HCT116 (cell line): ENCODE measurements at regions not wholly inside any gene's neighbourhood (a gene's known extent, or its start where the extent isn't known, plus 50 kb on each side); places are given as distances from the start of the nearest gene placed in this dataset.

Experiments used
- ATAC-seq: fragments of 200-7000 bp; cut with Tn5 transposase; 2 replicates; pipeline ENCODE4 v1.9.1; 2020; ENCODE audit warnings: mild to moderate bottlenecking, moderate library complexity
- BruUV-seq: library from RNA; stranded (reverse); fragments of 400-500 nt; replicated peaks from 2 replicates; lab custom pipeline; 2021; lab: Mats Ljungman, UMichigan
- CTCF ChIA-PET: fragments of 300-600 bp; sonication (Branson Sonifier 250); formaldehyde crosslinking; loops from one replicate; lab custom pipeline; 2021; ENCODE audit warnings: antibody characterized with exemption; lab: Charles Lee
- POLR2A ChIA-PET: fragments of 300-600, 350-600 bp; sonication (Branson Sonifier 250); formaldehyde crosslinking; loops from one replicate; lab custom pipeline; 2021; ENCODE audit warnings: antibody characterized with exemption; lab: Charles Lee
- RAD21 ChIA-PET, 2 experiments: fragments of 300-600 bp; sonication (Branson Sonifier 250); formaldehyde crosslinking; loops; one replicate each; lab custom pipeline; 2023; ENCODE audit warnings: low total read pairs in 2 of 2; ENCODE audit not compliant: uncharacterized antibody in 2 of 2, unreplicated experiment in 2 of 2, low non-redundant PET in 1 of 2; lab: Charles Lee
- DNase-seq: peaks from one replicate; pipeline ENCODE4 v3.0.0-alpha.2; 2010; ENCODE audit warnings: low read depth, low spot score
- H2AFZ ChIP-seq: fragments of 200-600 bp; shearing (Covaris generic), sonication (generic); 2 replicates; pipeline ENCODE4 v1.6.1; 2017; ENCODE audit warnings: low read depth, mixed run types, mixed read lengths, antibody characterized with exemption, low read length; ENCODE audit not compliant: poor library complexity, severe bottlenecking
- H3K27ac ChIP-seq: 2 replicates; pipeline ENCODE4 v1.5.1; 2012; ENCODE audit warnings: low read depth, low read length
- H3K27me3 ChIP-seq: fragments of 200-600 bp; sonication (generic); 2 replicates; pipeline ENCODE4 v1.6.1; 2016; ENCODE audit warnings: mixed run types, low read length, mixed read lengths; ENCODE audit not compliant: insufficient read depth
- H3K36me3 ChIP-seq, 2 experiments: fragments of 200-500 bp in 1 of 2; fragments of 200-600 bp in 1 of 2; sonication (Bioruptor generic) in 1 of 2; sonication (generic) in 1 of 2; 2 replicates each; pipeline versions ENCODE4 v1.5.1 to v1.6.1; 2014 to 2016; ENCODE audit warnings: low read length in 2 of 2, inconsistent platforms in 1 of 2, mixed read lengths in 1 of 2, mixed run types in 1 of 2; ENCODE audit not compliant: insufficient read depth in 2 of 2, control insufficient read depth in 1 of 2
- H3K4me1 ChIP-seq, 2 experiments: fragments of 200-600 bp in 1 of 2; sonication (generic) in 1 of 2; 2 replicates each; pipeline versions ENCODE4 v1.5.1 to v1.6.1; 2012 to 2017; ENCODE audit warnings: low read length in 2 of 2, inconsistent platforms in 1 of 2, mild to moderate bottlenecking in 1 of 2, mixed read lengths in 1 of 2, mixed run types in 1 of 2, moderate library complexity in 1 of 2; ENCODE audit not compliant: insufficient read depth in 2 of 2, control insufficient read depth in 1 of 2
- H3K4me2 ChIP-seq: fragments of 200-600 bp; sonication (generic); 2 replicates; pipeline ENCODE4 v1.6.1; 2017; ENCODE audit warnings: mixed run types, low read length, mixed read lengths
- H3K4me3 ChIP-seq, 2 experiments: fragments of 200-600 bp in 1 of 2; sonication (generic) in 1 of 2; replicated peaks in 1 of 2; 2 replicates each; pipeline ENCODE4 v1.5.1; 2011 to 2016; ENCODE audit warnings: low read length in 2 of 2, control low read depth in 1 of 2, low read depth in 1 of 2, mild to moderate bottlenecking in 1 of 2, mixed read lengths in 1 of 2, mixed run types in 1 of 2
- H3K79me2 ChIP-seq: fragments of 200-600 bp; sonication (generic); 2 replicates; pipeline ENCODE4 v1.6.1; 2017; ENCODE audit warnings: mild to moderate bottlenecking, mixed run types, low read length, moderate library complexity, mixed read lengths; ENCODE audit not compliant: insufficient read depth
- H3K9ac ChIP-seq: fragments of 200-600 bp; sonication (generic); 2 replicates; pipeline ENCODE4 v1.6.1; 2016; ENCODE audit warnings: low read length, mixed read lengths
- H3K9me2 ChIP-seq: fragments of 200-600 bp; sonication (generic), shearing (Covaris generic); 2 replicates; pipeline ENCODE4 v1.6.1; 2017; ENCODE audit warnings: mixed run types, mild to moderate bottlenecking, moderate library complexity; ENCODE audit not compliant: insufficient read depth
- H3K9me3 ChIP-seq, 2 experiments: fragments of 200-500 bp in 1 of 2; fragments of 200-600 bp in 1 of 2; sonication (Bioruptor generic) in 1 of 2; sonication (generic) in 1 of 2; 2 replicates each; pipeline ENCODE4 v1.6.1; 2014 to 2017; ENCODE audit warnings: low read length in 2 of 2, mixed read lengths in 2 of 2, inconsistent platforms in 1 of 2, low read depth in 1 of 2, mild to moderate bottlenecking in 1 of 2, mixed run types in 1 of 2, moderate library complexity in 1 of 2; ENCODE audit not compliant: control insufficient read depth in 1 of 2, insufficient read depth in 1 of 2
- H4K20me1 ChIP-seq: fragments of 200-600 bp; sonication (generic), shearing (Covaris generic); 2 replicates; pipeline ENCODE4 v1.6.1; 2017; ENCODE audit warnings: mixed run types, mild to moderate bottlenecking, moderate library complexity; ENCODE audit not compliant: insufficient read depth
- EGR1 ChIP-seq: IDR thresholded peaks from 2 replicates; pipeline ENCODE4 v1.6.1; 2012; ENCODE audit warnings: low read depth
- POLR2AphosphoS5 ChIP-seq: IDR thresholded peaks from 2 replicates; pipeline ENCODE4 v1.6.1; 2011; ENCODE audit warnings: mild to moderate bottlenecking, low read depth, low read length, moderate library complexity
- SP1 ChIP-seq: IDR thresholded peaks from 2 replicates; pipeline ENCODE4 v1.6.1; 2012; ENCODE audit warnings: low read depth
- ZFX ChIP-seq: fragments of 450-650 bp; IDR thresholded peaks from 2 replicates; pipeline ENCODE4 v1.6.1; 2017
- intact Hi-C: fragments of 100-400 bp; cut with micrococcal nuclease; formaldehyde crosslinking; loops from 2 replicates; pipeline ENCODE4 v1.10.0; 2022
- TF ChIP-seq, protein P1 (sequence below): IDR thresholded peaks from 2 replicates; pipeline ENCODE4 v1.6.1; 2011; ENCODE audit warnings: mild to moderate bottlenecking, low read length, moderate library complexity; ENCODE audit not compliant: insufficient replicate concordance; ENCODE audit errors: extremely low read depth
- TF ChIP-seq, protein P2 (sequence below), 3 experiments: fragments of 200-600 bp in 1 of 3; sonication (generic) in 1 of 3; IDR thresholded peaks in 2 of 3; conservative IDR thresholded peaks in 1 of 3; 2 replicates each; pipeline ENCODE4 v1.5.1; 2012 to 2017; ENCODE audit warnings: low read depth in 2 of 3, low read length in 2 of 3, antibody characterized with exemption in 1 of 3, borderline replicate concordance in 1 of 3, control low read depth in 1 of 3, mild to moderate bottlenecking in 1 of 3, mixed read lengths in 1 of 3, mixed run types in 1 of 3, moderate library complexity in 1 of 3; ENCODE audit not compliant: insufficient read depth in 1 of 3
- TF ChIP-seq, protein P3 (sequence below): IDR thresholded peaks from 2 replicates; pipeline ENCODE4 v1.6.1; 2012
- TF ChIP-seq, protein P4 (sequence below): IDR thresholded peaks from 2 replicates; pipeline ENCODE4 v1.6.1; 2012

DNA sequence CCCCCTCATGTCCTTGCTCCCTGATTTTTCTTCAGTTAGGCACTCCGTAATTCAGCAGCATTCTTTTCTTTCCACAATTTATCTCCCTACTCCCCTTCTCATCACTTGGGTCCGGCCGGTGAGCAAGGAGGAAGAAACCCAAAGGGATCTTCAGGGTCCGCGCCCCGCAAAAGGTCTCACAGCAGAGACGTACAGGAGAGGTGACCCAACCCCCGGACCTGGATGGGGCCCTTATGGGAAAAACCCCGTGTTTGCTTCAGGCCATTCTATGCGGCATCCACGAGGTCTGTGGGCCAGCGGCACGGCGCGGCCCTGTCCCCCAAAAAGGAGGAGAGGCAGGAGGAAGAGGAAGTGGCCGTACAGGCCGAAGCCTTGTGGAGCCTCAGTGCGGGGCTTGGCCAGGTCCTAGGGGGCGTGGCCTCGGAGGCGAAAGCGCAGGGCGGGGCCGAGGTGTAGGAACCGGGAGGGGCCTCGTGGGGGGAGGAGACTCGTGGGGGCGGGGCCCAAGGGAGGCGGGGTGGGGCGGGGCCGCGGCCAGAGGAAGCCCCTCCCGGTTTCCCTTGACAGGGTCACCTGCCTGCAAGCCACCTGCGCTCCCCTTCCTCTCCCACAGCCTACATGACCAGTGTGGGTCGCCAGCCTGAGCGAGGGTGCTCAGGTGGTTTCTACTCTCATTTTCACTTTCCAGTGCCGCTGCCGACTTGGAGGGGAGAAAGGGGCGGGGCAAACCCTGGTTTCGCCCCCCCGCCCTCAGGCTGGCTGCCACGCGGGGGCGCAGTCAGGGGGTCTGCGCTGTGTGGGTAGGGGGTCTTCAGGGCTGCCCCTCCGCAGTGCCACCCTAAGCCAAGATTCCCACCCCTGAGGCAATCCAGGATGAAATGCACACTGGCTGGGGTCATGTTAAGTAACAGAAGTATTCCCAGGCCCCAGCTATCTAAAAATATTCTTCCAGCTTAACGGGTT is 156.4 kb upstream of the XPO1 start:
- Histone ChIP-seq H3K27ac (peak overlapping the region; percentile 48; the same call in 1 of the 2 replicates), H3K79me2 (no peaks in the 10 kb centered on the region), H3K4me2 (peak overlapping the region; percentile 97), H3K36me3 (no peaks in the 10 kb centered on the region), H4K20me1 (no peaks in the 10 kb centered on the region), H3K9ac (peak overlapping the region; percentile 59), H3K9me2 (no peaks in the 10 kb centered on the region), H3K27me3 (no peaks in the 10 kb centered on the region), H3K4me1 (peaks cover 9 to 13% of the 10 kb centered on the region in 2 experiments; a peak in 3 of 4 replicates), H3K9me3 (no peaks in the 10 kb centered on the region), H3K4me3 (peak overlapping the region; percentile 52 to 62), H2AFZ (peak overlapping the region; percentile 82)
- ChIA-PET CTCF (interaction anchor here (0.6 kb wide), 2 partner anchors 60 to 114 kb away, joined by 3 read pairs; no protein-coding TSS in a partner anchor), RAD21 (no interaction called here), POLR2A (no interaction called here)
- DNase-seq (peak; percentile 78), ATAC-seq (peak; percentile 99)
- intact Hi-C loops = no loop called here
- no TSS peak for BruUV-seq
- TF ChIP-seq, protein P1, sequence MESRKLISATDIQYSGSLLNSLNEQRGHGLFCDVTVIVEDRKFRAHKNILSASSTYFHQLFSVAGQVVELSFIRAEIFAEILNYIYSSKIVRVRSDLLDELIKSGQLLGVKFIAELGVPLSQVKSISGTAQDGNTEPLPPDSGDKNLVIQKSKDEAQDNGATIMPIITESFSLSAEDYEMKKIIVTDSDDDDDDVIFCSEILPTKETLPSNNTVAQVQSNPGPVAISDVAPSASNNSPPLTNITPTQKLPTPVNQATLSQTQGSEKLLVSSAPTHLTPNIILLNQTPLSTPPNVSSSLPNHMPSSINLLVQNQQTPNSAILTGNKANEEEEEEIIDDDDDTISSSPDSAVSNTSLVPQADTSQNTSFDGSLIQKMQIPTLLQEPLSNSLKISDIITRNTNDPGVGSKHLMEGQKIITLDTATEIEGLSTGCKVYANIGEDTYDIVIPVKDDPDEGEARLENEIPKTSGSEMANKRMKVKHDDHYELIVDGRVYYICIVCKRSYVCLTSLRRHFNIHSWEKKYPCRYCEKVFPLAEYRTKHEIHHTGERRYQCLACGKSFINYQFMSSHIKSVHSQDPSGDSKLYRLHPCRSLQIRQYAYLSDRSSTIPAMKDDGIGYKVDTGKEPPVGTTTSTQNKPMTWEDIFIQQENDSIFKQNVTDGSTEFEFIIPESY = no peak
- TF ChIP-seq, protein P2, sequence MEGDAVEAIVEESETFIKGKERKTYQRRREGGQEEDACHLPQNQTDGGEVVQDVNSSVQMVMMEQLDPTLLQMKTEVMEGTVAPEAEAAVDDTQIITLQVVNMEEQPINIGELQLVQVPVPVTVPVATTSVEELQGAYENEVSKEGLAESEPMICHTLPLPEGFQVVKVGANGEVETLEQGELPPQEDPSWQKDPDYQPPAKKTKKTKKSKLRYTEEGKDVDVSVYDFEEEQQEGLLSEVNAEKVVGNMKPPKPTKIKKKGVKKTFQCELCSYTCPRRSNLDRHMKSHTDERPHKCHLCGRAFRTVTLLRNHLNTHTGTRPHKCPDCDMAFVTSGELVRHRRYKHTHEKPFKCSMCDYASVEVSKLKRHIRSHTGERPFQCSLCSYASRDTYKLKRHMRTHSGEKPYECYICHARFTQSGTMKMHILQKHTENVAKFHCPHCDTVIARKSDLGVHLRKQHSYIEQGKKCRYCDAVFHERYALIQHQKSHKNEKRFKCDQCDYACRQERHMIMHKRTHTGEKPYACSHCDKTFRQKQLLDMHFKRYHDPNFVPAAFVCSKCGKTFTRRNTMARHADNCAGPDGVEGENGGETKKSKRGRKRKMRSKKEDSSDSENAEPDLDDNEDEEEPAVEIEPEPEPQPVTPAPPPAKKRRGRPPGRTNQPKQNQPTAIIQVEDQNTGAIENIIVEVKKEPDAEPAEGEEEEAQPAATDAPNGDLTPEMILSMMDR (IDR thresholded peaks at IDR 0.05 in 2 of 3, conservative IDR thresholded peaks at IDR 0.05 in 1 of 3; ENCODE audit: borderline replicate concordance in 1 of 3, insufficient read depth in 1 of 3, low read depth in 2 of 3, low read length in 2 of 3) = peak; percentile 5 to 47 (median 41); a peak in 4 of 6 replicates
- TF ChIP-seq EGR1 = peak; percentile 29; the same call in 1 of the 2 replicates
- peak; percentile 61 for TF ChIP-seq ZFX
- TF ChIP-seq, protein P3, sequence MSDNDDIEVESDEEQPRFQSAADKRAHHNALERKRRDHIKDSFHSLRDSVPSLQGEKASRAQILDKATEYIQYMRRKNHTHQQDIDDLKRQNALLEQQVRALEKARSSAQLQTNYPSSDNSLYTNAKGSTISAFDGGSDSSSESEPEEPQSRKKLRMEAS = peak; percentile 51
- peak; percentile 43 for TF ChIP-seq SP1
- TF ChIP-seq, protein P4, sequence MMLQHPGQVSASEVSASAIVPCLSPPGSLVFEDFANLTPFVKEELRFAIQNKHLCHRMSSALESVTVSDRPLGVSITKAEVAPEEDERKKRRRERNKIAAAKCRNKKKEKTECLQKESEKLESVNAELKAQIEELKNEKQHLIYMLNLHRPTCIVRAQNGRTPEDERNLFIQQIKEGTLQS = no peak
- peak; percentile 94 for TF ChIP-seq POLR2AphosphoS5
